ENCODE measurements at regions not wholly inside any gene's neighbourhood (a gene's known extent, or its start where the extent isn't known, plus 50 kb on each side); places are given as distances from the start of the nearest gene placed in this dataset.
A peak's percentile ranks its signal among the peaks of the same experiment; 100 is the strongest.

- H2AK5ac ChIP-seq (ENCODE audit: low read length), result no peak overlapping the region
- H2BK5ac ChIP-seq (ENCODE audit: low read depth, low read length, poor library complexity), result peak overlapping the region; percentile 25
- no peak overlapping the region for H3K4me2 ChIP-seq (ENCODE audit: low read length)
- peaks cover 4% of the 10 kb centered on the region for H3K79me1 ChIP-seq (ENCODE audit: low read length)
- no peaks in the 10 kb centered on the region for H3K79me2 ChIP-seq (ENCODE audit: control insufficient read depth, insufficient read depth, low read length, poor library complexity)
- H3K4ac ChIP-seq (ENCODE audit: low read depth, low read length), result no peak overlapping the region
- H2AFZ ChIP-seq (ENCODE audit: insufficient read depth, low read length, poor library complexity), result no peak overlapping the region
- H2BK120ac ChIP-seq (ENCODE audit: insufficient read depth, low read length, poor library complexity), result peak overlapping the region; percentile 61
- H2BK12ac ChIP-seq (ENCODE audit: low read length), result no peak overlapping the region
- H3K27ac ChIP-seq (ENCODE audit: low read depth, low read length), result peak overlapping the region; percentile 42
- H3K14ac ChIP-seq (ENCODE audit: low read length), result no peak overlapping the region
- DNase-seq, result no peak
- H3K4me1 ChIP-seq (ENCODE audit: control insufficient read depth in 1 of 2, insufficient read depth in 2 of 2, low read length in 2 of 2), result no peaks in the 10 kb centered on the region
- H3K23ac ChIP-seq (ENCODE audit: low read length), result no peak overlapping the region
- H4K8ac ChIP-seq (ENCODE audit: low read depth, low read length), result no peak overlapping the region
- H4K91ac ChIP-seq (ENCODE audit: low read depth, low read length), result peak overlapping the region; percentile 81
- no CpG with 5 or more reads among the region's 3 CpGs for WGBS (ENCODE audit: extremely low coverage, insufficient coverage, insufficient read length)
- peaks cover 7% of the 10 kb centered on the region for H3K9me3 ChIP-seq (ENCODE audit: insufficient read depth, low read depth, low read length)
- peaks cover 0 to 3% of the 10 kb centered on the region in 2 experiments for H3K36me3 ChIP-seq (ENCODE audit: control insufficient read depth in 1 of 2, insufficient read depth in 2 of 2, low read length in 2 of 2)
- H4K12ac ChIP-seq (ENCODE audit: low read depth, low read length), result no peak overlapping the region
- H3K4me3 ChIP-seq (ENCODE audit: low read depth, low read length), result no peak overlapping the region
- no peak overlapping the region for H3K9ac ChIP-seq (ENCODE audit: low read length)
- H3K27me3 ChIP-seq (ENCODE audit: insufficient read depth, low read length), result no peaks in the 10 kb centered on the region
- H3K18ac ChIP-seq (ENCODE audit: low read length), result no peak overlapping the region
These were observed 158.2 kb upstream of the RGS6 start for GRCh38 chr14:71773898-71774481.

GRCh38 chr14:71776471-71777360, 155.5 kb upstream of the RGS6 start:
- H3K9me3 ChIP-seq (ENCODE audit: insufficient read depth, low read depth, low read length), result peaks cover 7% of the 10 kb centered on the region
- H2BK12ac ChIP-seq (ENCODE audit: low read length), result no peak overlapping the region
- no peaks in the 10 kb centered on the region for H3K27me3 ChIP-seq (ENCODE audit: insufficient read depth, low read length)
- WGBS (ENCODE audit: extremely low coverage, insufficient coverage, insufficient read length), result no CpG with 5 or more reads among the region's 10 CpGs
- DNase-seq, result no peak
- H3K4ac ChIP-seq (ENCODE audit: low read depth, low read length), result no peak overlapping the region
- no peak overlapping the region for H2BK5ac ChIP-seq (ENCODE audit: low read depth, low read length, poor library complexity)
- H3K79me1 ChIP-seq (ENCODE audit: low read length), result peaks cover 4% of the 10 kb centered on the region
- H4K12ac ChIP-seq (ENCODE audit: low read depth, low read length), result no peak overlapping the region
- peaks cover 0 to 3% of the 10 kb centered on the region in 2 experiments for H3K36me3 ChIP-seq (ENCODE audit: control insufficient read depth in 1 of 2, insufficient read depth in 2 of 2, low read length in 2 of 2)
- no peak overlapping the region for H3K4me2 ChIP-seq (ENCODE audit: low read length)
- H4K8ac ChIP-seq (ENCODE audit: low read depth, low read length), result no peak overlapping the region
- no peak overlapping the region for H3K9ac ChIP-seq (ENCODE audit: low read length)
- no peak overlapping the region for H3K27ac ChIP-seq (ENCODE audit: low read depth, low read length)
- no peak overlapping the region for H2AK5ac ChIP-seq (ENCODE audit: low read length)
- H4K91ac ChIP-seq (ENCODE audit: low read depth, low read length), result no peak overlapping the region
- no peaks in the 10 kb centered on the region for H3K4me1 ChIP-seq (ENCODE audit: control insufficient read depth in 1 of 2, insufficient read depth in 2 of 2, low read length in 2 of 2)
- H2BK120ac ChIP-seq (ENCODE audit: insufficient read depth, low read length, poor library complexity), result no peak overlapping the region
- no peak overlapping the region for H3K4me3 ChIP-seq (ENCODE audit: low read depth, low read length)
- no peak overlapping the region for H2AFZ ChIP-seq (ENCODE audit: insufficient read depth, low read length, poor library complexity)
- H3K23ac ChIP-seq (ENCODE audit: low read length), result no peak overlapping the region
- H3K79me2 ChIP-seq (ENCODE audit: control insufficient read depth, insufficient read depth, low read length, poor library complexity), result no peaks in the 10 kb centered on the region
- no peak overlapping the region for H3K18ac ChIP-seq (ENCODE audit: low read length)
- no peak overlapping the region for H3K14ac ChIP-seq (ENCODE audit: low read length)

- Histone ChIP-seq H3K27ac (ENCODE audit: low read depth, low read length) (no peak overlapping the region), H3K9me3 (ENCODE audit: insufficient read depth, low read depth, low read length) (no peaks in the 10 kb centered on the region), H3K23ac (ENCODE audit: low read length) (no peak overlapping the region), H4K12ac (ENCODE audit: low read depth, low read length) (no peak overlapping the region), H3K18ac (ENCODE audit: low read length) (no peak overlapping the region), H4K8ac (ENCODE audit: low read depth, low read length) (no peak overlapping the region), H3K79me2 (ENCODE audit: control insufficient read depth, insufficient read depth, low read length, poor library complexity) (no peaks in the 10 kb centered on the region), H3K36me3 (ENCODE audit: control insufficient read depth in 1 of 2, insufficient read depth in 2 of 2, low read length in 2 of 2) (no peaks in the 10 kb centered on the region), H3K4me1 (ENCODE audit: control insufficient read depth in 1 of 2, insufficient read depth in 2 of 2, low read length in 2 of 2) (no peaks in the 10 kb centered on the region), H2AK5ac (ENCODE audit: low read length) (no peak overlapping the region), H2BK12ac (ENCODE audit: low read length) (no peak overlapping the region), H2AFZ (ENCODE audit: insufficient read depth, low read length, poor library complexity) (no peak overlapping the region), H3K27me3 (ENCODE audit: insufficient read depth, low read length) (no peaks in the 10 kb centered on the region), H2BK5ac (ENCODE audit: low read depth, low read length, poor library complexity) (no peak overlapping the region), H3K14ac (ENCODE audit: low read length) (no peak overlapping the region), H4K91ac (ENCODE audit: low read depth, low read length) (no peak overlapping the region), H3K4me3 (ENCODE audit: low read depth, low read length) (no peak overlapping the region), H3K4ac (ENCODE audit: low read depth, low read length) (no peak overlapping the region), H3K79me1 (ENCODE audit: low read length) (no peaks in the 10 kb centered on the region), H2BK120ac (ENCODE audit: insufficient read depth, low read length, poor library complexity) (no peak overlapping the region), H3K9ac (ENCODE audit: low read length) (no peak overlapping the region), H3K4me2 (ENCODE audit: low read length) (no peak overlapping the region)
- no CpG with 5 or more reads among the region's 2 CpGs for WGBS (ENCODE audit: extremely low coverage, insufficient coverage, insufficient read length)
- DNase-seq, result no peak
These were observed 152.2 kb upstream of the RGS6 start for GRCh38 chr14:71780075-71780474.

GRCh38 chr14:71780822-71781221, 151.4 kb upstream of the RGS6 start:
- H2BK5ac ChIP-seq (ENCODE audit: low read depth, low read length, poor library complexity), result no peak overlapping the region
- no peak overlapping the region for H3K4ac ChIP-seq (ENCODE audit: low read depth, low read length)
- H4K91ac ChIP-seq (ENCODE audit: low read depth, low read length), result no peak overlapping the region
- no peak overlapping the region for H3K14ac ChIP-seq (ENCODE audit: low read length)
- no peak overlapping the region for H2BK12ac ChIP-seq (ENCODE audit: low read length)
- no peaks in the 10 kb centered on the region for H3K4me1 ChIP-seq (ENCODE audit: control insufficient read depth in 1 of 2, insufficient read depth in 2 of 2, low read length in 2 of 2)
- no peaks in the 10 kb centered on the region for H3K79me1 ChIP-seq (ENCODE audit: low read length)
- no peak overlapping the region for H4K8ac ChIP-seq (ENCODE audit: low read depth, low read length)
- no CpG with 5 or more reads among the region's 3 CpGs for WGBS (ENCODE audit: extremely low coverage, insufficient coverage, insufficient read length)
- no peak overlapping the region for H2BK120ac ChIP-seq (ENCODE audit: insufficient read depth, low read length, poor library complexity)
- H4K12ac ChIP-seq (ENCODE audit: low read depth, low read length), result no peak overlapping the region
- H3K27me3 ChIP-seq (ENCODE audit: insufficient read depth, low read length), result no peaks in the 10 kb centered on the region
- DNase-seq, result no peak
- no peak overlapping the region for H3K4me2 ChIP-seq (ENCODE audit: low read length)
- H3K9me3 ChIP-seq (ENCODE audit: insufficient read depth, low read depth, low read length), result no peaks in the 10 kb centered on the region
- H3K36me3 ChIP-seq (ENCODE audit: control insufficient read depth in 1 of 2, insufficient read depth in 2 of 2, low read length in 2 of 2), result no peaks in the 10 kb centered on the region
- H2AK5ac ChIP-seq (ENCODE audit: low read length), result no peak overlapping the region
- H3K79me2 ChIP-seq (ENCODE audit: control insufficient read depth, insufficient read depth, low read length, poor library complexity), result no peaks in the 10 kb centered on the region
- H3K27ac ChIP-seq (ENCODE audit: low read depth, low read length), result no peak overlapping the region
- no peak overlapping the region for H3K4me3 ChIP-seq (ENCODE audit: low read depth, low read length)
- H2AFZ ChIP-seq (ENCODE audit: insufficient read depth, low read length, poor library complexity), result no peak overlapping the region
- H3K9ac ChIP-seq (ENCODE audit: low read length), result no peak overlapping the region
- H3K23ac ChIP-seq (ENCODE audit: low read length), result no peak overlapping the region
- H3K18ac ChIP-seq (ENCODE audit: low read length), result no peak overlapping the region
